Progenitor cell of endocrine pancreas (in vitro differentiated cells): ENCODE measurements at regions not wholly inside any gene's neighbourhood (a gene's known extent, or its start where the extent isn't known, plus 50 kb on each side); places are given as distances from the start of the nearest gene placed in this dataset.

ENCODE experiments used
- DNase-seq: peaks from one replicate; pipeline ENCODE4 v3.0.0; 2021; ENCODE audit warnings: low spot score; ENCODE audit not compliant: unreplicated experiment
- H3K27ac Mint-ChIP-seq: 2 replicates; pipeline ENCODE4 v1.8.0; 2021; ENCODE audit warnings: mild to moderate bottlenecking, moderate library complexity, mixed read lengths
- H3K27me3 Mint-ChIP-seq: 2 replicates; pipeline ENCODE4 v1.8.0; 2021; ENCODE audit warnings: mixed read lengths
- H3K36me3 Mint-ChIP-seq: 2 replicates; pipeline ENCODE4 v1.8.0; 2022; ENCODE audit warnings: mixed read lengths; ENCODE audit not compliant: insufficient read depth
- H3K4me1 Mint-ChIP-seq: 2 replicates; pipeline ENCODE4 v1.8.0; 2021; ENCODE audit warnings: low read depth, mixed read lengths
- H3K4me3 Mint-ChIP-seq: 2 replicates; pipeline ENCODE4 v1.8.0; 2021; ENCODE audit warnings: low read depth, mild to moderate bottlenecking, moderate library complexity, mixed read lengths
- H3K9me3 Mint-ChIP-seq: 2 replicates; pipeline ENCODE4 v1.8.0; 2021; ENCODE audit warnings: low read depth, mixed read lengths
- TF ChIP-seq, protein P1 (sequence below): fragments of 200-600 bp; sonication (generic); IDR thresholded peaks from one replicate; pipeline ENCODE4 v1.5.0; 2021; ENCODE audit warnings: antibody characterized with exemption, mild to moderate bottlenecking; ENCODE audit not compliant: unreplicated experiment

DNA sequence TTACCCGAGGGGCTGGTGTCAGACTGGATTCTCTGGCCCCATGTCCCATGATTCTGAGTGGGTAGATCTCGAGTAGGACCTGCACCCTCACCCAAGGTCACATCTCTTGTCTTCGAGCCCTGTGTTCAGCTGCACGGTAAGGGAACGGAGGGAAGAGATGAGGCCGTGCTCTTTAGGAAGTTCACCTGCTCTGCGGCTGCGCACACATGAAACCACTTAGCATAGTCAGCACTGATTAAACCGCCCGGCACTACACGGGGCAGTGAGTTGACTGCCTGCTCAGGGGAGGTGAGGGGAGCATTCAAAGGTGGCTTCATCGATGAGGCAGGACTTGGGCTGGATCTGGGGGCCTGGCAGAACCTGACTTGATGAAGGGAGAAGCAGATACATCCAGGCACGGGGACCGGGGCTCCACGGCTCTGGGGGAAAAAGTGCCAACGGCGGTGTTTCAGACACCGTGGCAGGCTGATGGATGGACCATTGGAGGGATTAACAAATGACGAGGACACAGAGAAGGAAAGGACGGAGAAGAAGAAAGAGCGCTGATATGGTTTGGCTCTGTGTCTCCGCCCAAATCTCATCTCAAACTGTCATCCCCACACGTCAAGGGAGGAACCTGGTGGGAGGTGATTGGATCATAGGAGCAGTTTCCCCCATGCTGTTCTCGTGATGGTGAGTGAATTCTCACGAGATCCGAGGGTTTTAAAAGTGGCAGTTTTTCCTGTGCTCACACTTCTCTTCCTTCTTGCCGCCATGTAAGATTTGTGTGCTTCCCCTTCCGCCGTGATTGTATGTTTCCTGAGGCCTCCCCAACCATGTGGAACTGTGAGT is 248.6 kb downstream of the CYP26B1 start:
- TF ChIP-seq, protein P1, sequence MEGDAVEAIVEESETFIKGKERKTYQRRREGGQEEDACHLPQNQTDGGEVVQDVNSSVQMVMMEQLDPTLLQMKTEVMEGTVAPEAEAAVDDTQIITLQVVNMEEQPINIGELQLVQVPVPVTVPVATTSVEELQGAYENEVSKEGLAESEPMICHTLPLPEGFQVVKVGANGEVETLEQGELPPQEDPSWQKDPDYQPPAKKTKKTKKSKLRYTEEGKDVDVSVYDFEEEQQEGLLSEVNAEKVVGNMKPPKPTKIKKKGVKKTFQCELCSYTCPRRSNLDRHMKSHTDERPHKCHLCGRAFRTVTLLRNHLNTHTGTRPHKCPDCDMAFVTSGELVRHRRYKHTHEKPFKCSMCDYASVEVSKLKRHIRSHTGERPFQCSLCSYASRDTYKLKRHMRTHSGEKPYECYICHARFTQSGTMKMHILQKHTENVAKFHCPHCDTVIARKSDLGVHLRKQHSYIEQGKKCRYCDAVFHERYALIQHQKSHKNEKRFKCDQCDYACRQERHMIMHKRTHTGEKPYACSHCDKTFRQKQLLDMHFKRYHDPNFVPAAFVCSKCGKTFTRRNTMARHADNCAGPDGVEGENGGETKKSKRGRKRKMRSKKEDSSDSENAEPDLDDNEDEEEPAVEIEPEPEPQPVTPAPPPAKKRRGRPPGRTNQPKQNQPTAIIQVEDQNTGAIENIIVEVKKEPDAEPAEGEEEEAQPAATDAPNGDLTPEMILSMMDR: no peak
- peaks cover 32% of the 10 kb centered on the region for H3K27me3 Mint-ChIP-seq
- H3K27ac Mint-ChIP-seq: no peak overlapping the region
- H3K9me3 Mint-ChIP-seq: no peaks in the 10 kb centered on the region
- peaks cover 5% of the 10 kb centered on the region for H3K4me1 Mint-ChIP-seq
- no peaks in the 10 kb centered on the region for H3K36me3 Mint-ChIP-seq
- no peak overlapping the region for H3K4me3 Mint-ChIP-seq
- no peak for DNase-seq

DNA sequence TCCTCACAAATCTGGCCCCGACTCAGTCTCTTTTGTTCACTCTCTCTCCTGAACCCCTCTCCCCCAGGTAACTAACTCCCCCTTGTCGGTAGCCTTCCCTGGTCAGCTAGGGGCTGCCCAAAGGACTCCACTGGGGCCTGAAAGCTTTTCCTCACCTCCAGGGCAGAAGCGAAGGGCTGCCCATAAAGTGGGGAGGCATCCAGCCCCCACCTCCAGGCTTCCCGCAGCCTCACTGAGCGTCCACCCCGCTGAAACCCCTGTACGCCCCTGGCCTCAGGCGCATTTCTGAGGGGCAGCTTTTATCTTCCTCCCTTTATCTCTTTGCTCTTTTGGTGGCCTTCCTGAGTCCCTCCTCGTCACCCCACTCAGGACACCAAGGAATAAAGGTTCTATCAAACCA is 249.3 kb downstream of the CYP26B1 start:
- H3K4me1 Mint-ChIP-seq: peaks cover 5% of the 10 kb centered on the region
- DNase-seq: no peak
- H3K36me3 Mint-ChIP-seq: no peaks in the 10 kb centered on the region
- H3K9me3 Mint-ChIP-seq: no peaks in the 10 kb centered on the region
- TF ChIP-seq, protein P1: no peak
- no peak overlapping the region for H3K27ac Mint-ChIP-seq
- peaks cover 29% of the 10 kb centered on the region for H3K27me3 Mint-ChIP-seq
- H3K4me3 Mint-ChIP-seq: no peak overlapping the region

DNA sequence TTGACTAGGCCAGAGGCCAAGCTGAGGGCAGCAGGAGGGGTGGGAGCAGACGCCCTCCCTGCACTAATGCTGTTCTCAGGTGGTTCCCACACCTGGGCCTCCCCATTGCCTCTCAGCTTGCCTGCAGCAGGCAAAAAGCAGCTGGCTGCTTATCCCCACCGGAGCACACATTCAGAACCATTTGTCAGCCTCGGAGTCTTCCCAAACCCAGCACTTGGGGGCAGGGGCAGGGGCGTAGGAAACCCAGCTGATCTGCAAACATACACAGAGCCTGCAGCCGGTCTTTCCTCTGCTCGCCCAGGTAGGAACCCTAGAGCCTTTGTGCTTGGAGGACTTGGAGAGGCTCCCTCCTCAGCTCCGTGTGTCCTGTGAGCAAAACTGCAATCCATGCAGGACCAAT is 249.8 kb downstream of the CYP26B1 start:
- Mint-ChIP-seq H3K27me3 (peaks cover 29% of the 10 kb centered on the region), H3K4me3 (no peak overlapping the region), H3K4me1 (peaks cover 5% of the 10 kb centered on the region), H3K27ac (no peak overlapping the region), H3K36me3 (no peaks in the 10 kb centered on the region), H3K9me3 (no peaks in the 10 kb centered on the region)
- TF ChIP-seq, protein P1: no peak
- DNase-seq: no peak

DNA sequence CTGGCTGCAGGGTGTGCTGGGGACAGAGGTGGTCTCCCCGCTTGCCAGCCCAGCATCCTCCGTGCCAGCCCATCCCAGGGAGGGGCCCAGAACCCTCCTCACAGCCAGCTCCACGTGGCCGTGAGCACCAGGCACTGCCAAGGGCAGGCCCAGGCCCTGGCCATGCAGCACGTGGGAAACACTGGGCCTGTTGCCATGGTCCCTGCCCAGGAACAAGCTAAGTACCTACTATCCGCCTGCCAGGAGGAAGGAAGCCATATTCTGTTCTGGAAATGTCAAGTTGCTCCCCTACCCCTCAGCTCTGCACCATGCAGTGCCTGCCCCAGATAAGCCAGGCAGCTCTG is 250.6 kb downstream of the CYP26B1 start:
- Mint-ChIP-seq H3K9me3 (no peaks in the 10 kb centered on the region), H3K4me3 (no peak overlapping the region), H3K27ac (no peak overlapping the region), H3K36me3 (no peaks in the 10 kb centered on the region), H3K27me3 (peaks cover 30% of the 10 kb centered on the region), H3K4me1 (peaks cover 5% of the 10 kb centered on the region)
- TF ChIP-seq, protein P1: no peak
- DNase-seq: no peak

DNA sequence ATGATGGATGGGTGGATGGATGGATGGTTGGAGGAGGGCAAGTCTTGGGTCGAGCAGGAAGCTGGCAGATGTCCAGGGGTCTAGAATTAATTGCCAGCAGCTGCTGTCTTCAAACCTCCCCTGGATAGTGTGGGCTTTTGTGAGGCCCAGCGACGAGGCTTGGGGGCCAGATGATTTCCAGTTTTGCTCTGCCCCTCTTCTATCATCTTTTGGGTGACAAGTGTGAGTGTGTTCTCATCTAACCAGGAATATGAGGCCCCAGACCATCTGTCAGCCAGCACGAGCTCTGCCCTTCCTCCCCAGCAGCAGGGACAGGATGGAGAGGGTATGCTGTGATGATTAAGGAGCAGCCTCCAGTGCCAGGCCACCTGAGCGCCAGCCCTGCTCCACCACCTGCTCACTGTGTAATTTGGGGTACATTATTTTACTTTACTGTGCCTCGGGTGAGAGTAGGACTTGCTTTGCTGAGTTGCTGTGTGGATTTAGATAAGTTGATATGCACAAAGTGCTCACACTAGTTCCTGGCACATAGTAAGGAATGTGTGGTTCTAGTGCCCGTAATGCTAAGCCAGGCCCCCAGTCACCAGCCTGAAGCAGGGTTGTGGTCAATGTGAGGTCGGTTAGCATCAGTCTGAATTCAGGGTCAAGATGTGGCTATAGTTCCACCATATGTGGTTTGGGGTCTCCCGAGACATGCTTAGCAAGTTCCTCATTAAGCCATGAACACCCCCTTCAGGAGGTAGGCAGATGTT is 251.1 kb downstream of the CYP26B1 start:
- Mint-ChIP-seq H3K9me3 (no peaks in the 10 kb centered on the region), H3K36me3 (no peaks in the 10 kb centered on the region), H3K27ac (no peak overlapping the region), H3K27me3 (peaks cover 31% of the 10 kb centered on the region), H3K4me1 (peaks cover 5% of the 10 kb centered on the region), H3K4me3 (no peak overlapping the region)
- DNase-seq: no peak
- TF ChIP-seq, protein P1: no peak
